Neural cell (in vitro differentiated cells): ENCODE measurements at regions not wholly inside any gene's neighbourhood (a gene's known extent, or its start where the extent isn't known, plus 50 kb on each side); places are given as distances from the start of the nearest gene placed in this dataset.

Experiments used
- H2AFZ ChIP-seq: fragments of 200-600, 300-800 bp; sonication (generic), shearing (Covaris generic); 2 replicates; pipeline ENCODE4 v1.6.0; 2014; ENCODE audit warnings: low read depth, mild to moderate bottlenecking, antibody characterized with exemption, low read length, moderate library complexity
- H3F3A ChIP-seq: fragments of 200-600 bp; shearing (Covaris generic); 2 replicates; pipeline ENCODE4 v1.6.1; 2016; ENCODE audit warnings: mild to moderate bottlenecking, moderate library complexity, mixed read lengths, antibody characterized with exemption, low read length; ENCODE audit not compliant: insufficient read depth, poor library complexity, severe bottlenecking
- H3K27ac ChIP-seq: fragments of 200-600, 300-800 bp; sonication (generic), shearing (Covaris generic); 2 replicates; pipeline ENCODE4 v1.5.1; 2014; ENCODE audit warnings: mild to moderate bottlenecking, low read length, moderate library complexity
- H3K27me3 ChIP-seq: fragments of 300-800, 200-600 bp; sonication (generic), shearing (Covaris generic); 2 replicates; pipeline ENCODE4 v1.6.0; 2014; ENCODE audit warnings: mild to moderate bottlenecking, low read depth, low read length, moderate library complexity; ENCODE audit not compliant: insufficient read depth
- H3K36me3 ChIP-seq: fragments of 300-800, 200-600 bp; sonication (generic), shearing (Covaris generic); 2 replicates; pipeline ENCODE4 v1.5.1; 2014; ENCODE audit warnings: mild to moderate bottlenecking, antibody characterized with exemption, low read length, moderate library complexity; ENCODE audit not compliant: insufficient read depth
- H3K4me2 ChIP-seq: fragments of 300-800, 200-600 bp; sonication (generic), shearing (Covaris generic); 2 replicates; pipeline ENCODE4 v1.6.0; 2014; ENCODE audit warnings: mild to moderate bottlenecking, low read length
- H3K4me3 ChIP-seq: fragments of 300-800, 200-600 bp; sonication (generic), shearing (Covaris generic); 2 replicates; pipeline ENCODE4 v1.5.1; 2014; ENCODE audit warnings: mild to moderate bottlenecking, low read length, moderate library complexity
- H3K79me2 ChIP-seq: fragments of 200-600 bp; shearing (Covaris generic); replicated peaks from 2 replicates; pipeline ENCODE4 v1.6.0; 2014; ENCODE audit warnings: mild to moderate bottlenecking, low read length, moderate library complexity; ENCODE audit not compliant: insufficient read depth
- H3K9ac ChIP-seq: fragments of 300-800, 200-600 bp; sonication (generic), shearing (Covaris generic); 2 replicates; pipeline ENCODE4 v1.6.1; 2016; ENCODE audit warnings: mild to moderate bottlenecking, low read length, mixed read lengths
- H3K9me2 ChIP-seq: fragments of 200-600 bp; shearing (Covaris generic); 2 replicates; pipeline ENCODE4 v1.6.1; 2016; ENCODE audit warnings: mild to moderate bottlenecking, low read length, mixed read lengths; ENCODE audit not compliant: insufficient read depth
- H3K9me3 ChIP-seq: fragments of 200-600, 300-800 bp; sonication (generic), shearing (Covaris generic); 2 replicates; pipeline ENCODE4 v1.6.1; 2016; ENCODE audit warnings: mild to moderate bottlenecking, mixed run types, low read length, moderate library complexity, mixed read lengths
- H4K20me1 ChIP-seq: fragments of 200-600 bp; shearing (Covaris generic); 2 replicates; pipeline ENCODE4 v1.6.1; 2016; ENCODE audit warnings: mild to moderate bottlenecking, mixed run types; ENCODE audit not compliant: insufficient read depth
- CTCF ChIP-seq: fragments of 450-650 bp; IDR thresholded peaks from 2 replicates; pipeline ENCODE4 v1.5.1; 2014; ENCODE audit warnings: antibody characterized with exemption, mild to moderate bottlenecking, moderate library complexity; ENCODE audit not compliant: poor library complexity, severe bottlenecking
- EP300 ChIP-seq: fragments of 450-650 bp; conservative IDR thresholded peaks from 2 replicates; pipeline ENCODE4 v1.6.1; 2014; ENCODE audit warnings: antibody characterized with exemption, mild to moderate bottlenecking, moderate library complexity; ENCODE audit not compliant: poor library complexity, severe bottlenecking
- EZH2 ChIP-seq: fragments of 200-600, 300-800 bp; shearing (Covaris generic), sonication (generic); IDR thresholded peaks from 2 replicates; pipeline ENCODE4 v1.6.1; 2014; ENCODE audit warnings: antibody characterized with exemption, low read length, borderline replicate concordance, mild to moderate bottlenecking; ENCODE audit not compliant: insufficient read depth, poor library complexity, severe bottlenecking
- MXI1 ChIP-seq: fragments of 450-650 bp; conservative IDR thresholded peaks from 2 replicates; pipeline ENCODE4 v1.6.1; 2014; ENCODE audit warnings: antibody characterized with exemption, mild to moderate bottlenecking; ENCODE audit not compliant: poor library complexity, severe bottlenecking
- POLR2AphosphoS5 ChIP-seq: IDR thresholded peaks from 2 replicates; pipeline ENCODE4 v1.6.1; 2012
- RAD21 ChIP-seq: fragments of 450-650 bp; conservative IDR thresholded peaks from 2 replicates; pipeline ENCODE4 v1.6.1; 2014; ENCODE audit warnings: antibody characterized with exemption, mild to moderate bottlenecking, moderate library complexity
- REST ChIP-seq: IDR thresholded peaks from 2 replicates; pipeline ENCODE4 v1.6.1; 2012; ENCODE audit warnings: borderline replicate concordance
- SMC3 ChIP-seq: fragments of 450-650 bp; conservative IDR thresholded peaks from 2 replicates; pipeline ENCODE4 v1.6.1; 2014; ENCODE audit warnings: antibody characterized with exemption, mild to moderate bottlenecking, moderate library complexity; ENCODE audit not compliant: poor library complexity
- TAF1 ChIP-seq: IDR thresholded peaks from 2 replicates; pipeline ENCODE4 v1.6.1; 2012; ENCODE audit warnings: low read depth

GRCh38 chr5:57325678-57326397, 152.0 kb downstream of the GPBP1 start:
- Histone ChIP-seq H3K9me3 (no peaks in the 10 kb centered on the region), H3K27me3 (no peaks in the 10 kb centered on the region), H3K9ac (no peak overlapping the region), H3K79me2 (no peaks in the 10 kb centered on the region), H3F3A (no peaks in the 10 kb centered on the region), H3K27ac (no peak overlapping the region), H2AFZ (no peak overlapping the region), H3K4me2 (no peak overlapping the region), H4K20me1 (no peaks in the 10 kb centered on the region), H3K4me3 (no peak overlapping the region), H3K36me3 (no peaks in the 10 kb centered on the region), H3K9me2 (no peaks in the 10 kb centered on the region)
- TF ChIP-seq TAF1 (no peak), MXI1 (no peak), EP300 (no peak), EZH2 (no peak), POLR2AphosphoS5 (no peak), RAD21 (no peak), REST (no peak), SMC3 (no peak), CTCF (no peak)

- Histone ChIP-seq H2AFZ (no peak overlapping the region), H3K9me3 (no peaks in the 10 kb centered on the region), H3K36me3 (no peaks in the 10 kb centered on the region), H3K9me2 (no peaks in the 10 kb centered on the region), H3F3A (no peaks in the 10 kb centered on the region), H4K20me1 (no peaks in the 10 kb centered on the region), H3K27ac (no peak overlapping the region), H3K79me2 (no peaks in the 10 kb centered on the region), H3K4me3 (no peak overlapping the region), H3K4me2 (no peak overlapping the region), H3K9ac (no peak overlapping the region), H3K27me3 (no peaks in the 10 kb centered on the region)
- no peak for TF ChIP-seq TAF1
- TF ChIP-seq EZH2: no peak
- no peak for TF ChIP-seq REST
- no peak for TF ChIP-seq EP300
- TF ChIP-seq SMC3: no peak
- no peak for TF ChIP-seq RAD21
- TF ChIP-seq MXI1: no peak
- TF ChIP-seq CTCF: no peak
- TF ChIP-seq POLR2AphosphoS5: no peak
Observed at GRCh38 chr5:57324861-57325260, 151.0 kb downstream of the GPBP1 start.
